A549 (cell line): ENCODE measurements at regions not wholly inside any gene's neighbourhood (a gene's known extent, or its start where the extent isn't known, plus 50 kb on each side); places are given as distances from the start of the nearest gene placed in this dataset.

Experiments
- KDM1A ChIP-seq: fragments of 200-600 bp; sonication (generic); IDR thresholded peaks from 2 replicates; pipeline ENCODE4 v1.6.1; 2016; ENCODE audit warnings: low read depth, mild to moderate bottlenecking
- RCOR1 ChIP-seq: fragments of 150-350 bp; IDR thresholded peaks from 2 replicates; pipeline ENCODE4 v1.6.1; 2014; ENCODE audit warnings: antibody characterized with exemption, low read length, low read depth
- TF ChIP-seq, protein P1 (sequence below): fragments of >200 bp; sonication (Bioruptor Twin); formaldehyde crosslinking; IDR thresholded peaks from 3 replicates; pipeline ENCODE4 v1.5.1; 2016

DNA sequence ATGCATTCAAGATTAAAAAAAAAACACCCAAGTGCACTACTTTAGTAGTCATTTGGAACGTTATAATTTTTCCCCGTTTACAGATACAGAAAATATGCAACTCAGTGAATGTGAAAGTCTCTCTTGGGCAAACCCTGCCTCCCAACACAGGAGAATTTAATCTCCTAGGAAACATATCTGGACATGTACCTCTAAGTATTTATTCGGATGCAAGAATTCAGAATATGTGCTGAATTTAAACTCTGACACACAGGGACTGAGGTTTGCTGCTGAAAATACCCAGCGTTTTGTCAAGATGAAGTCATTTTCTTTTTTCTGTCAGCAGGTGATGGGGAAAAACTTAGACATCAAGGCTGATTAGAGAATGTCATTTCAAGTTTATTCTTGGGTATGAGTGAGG lies 105.4 kb downstream of the ACKR3 start:
- TF ChIP-seq, protein P1, sequence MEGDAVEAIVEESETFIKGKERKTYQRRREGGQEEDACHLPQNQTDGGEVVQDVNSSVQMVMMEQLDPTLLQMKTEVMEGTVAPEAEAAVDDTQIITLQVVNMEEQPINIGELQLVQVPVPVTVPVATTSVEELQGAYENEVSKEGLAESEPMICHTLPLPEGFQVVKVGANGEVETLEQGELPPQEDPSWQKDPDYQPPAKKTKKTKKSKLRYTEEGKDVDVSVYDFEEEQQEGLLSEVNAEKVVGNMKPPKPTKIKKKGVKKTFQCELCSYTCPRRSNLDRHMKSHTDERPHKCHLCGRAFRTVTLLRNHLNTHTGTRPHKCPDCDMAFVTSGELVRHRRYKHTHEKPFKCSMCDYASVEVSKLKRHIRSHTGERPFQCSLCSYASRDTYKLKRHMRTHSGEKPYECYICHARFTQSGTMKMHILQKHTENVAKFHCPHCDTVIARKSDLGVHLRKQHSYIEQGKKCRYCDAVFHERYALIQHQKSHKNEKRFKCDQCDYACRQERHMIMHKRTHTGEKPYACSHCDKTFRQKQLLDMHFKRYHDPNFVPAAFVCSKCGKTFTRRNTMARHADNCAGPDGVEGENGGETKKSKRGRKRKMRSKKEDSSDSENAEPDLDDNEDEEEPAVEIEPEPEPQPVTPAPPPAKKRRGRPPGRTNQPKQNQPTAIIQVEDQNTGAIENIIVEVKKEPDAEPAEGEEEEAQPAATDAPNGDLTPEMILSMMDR: no peak
- TF ChIP-seq RCOR1 (no peak), KDM1A (no peak)
